T47D (cell line): ENCODE measurements at regions not wholly inside any gene's neighbourhood (a gene's known extent, or its start where the extent isn't known, plus 50 kb on each side); places are given as distances from the start of the nearest gene placed in this dataset.

Source experiments
- DNase-seq, 2 experiments: peaks; one replicate each; pipeline versions ENCODE4 v3.0.0 to v3.0.0-alpha.2; 2011 to 2012; ENCODE audit warnings: low read depth in 1 of 2, low spot score in 1 of 2
- JUND ChIP-seq: IDR thresholded peaks from 2 replicates; pipeline ENCODE4 v1.6.1; 2012; ENCODE audit warnings: low read depth
- in situ Hi-C: cut with HindIII; loops from 2 replicates; pipeline ENCODE4 v1.10.0; 2016; ENCODE audit warnings: low sequenced_read_pairs, low pct_unique_long_range_greater_than_20kb

DNA sequence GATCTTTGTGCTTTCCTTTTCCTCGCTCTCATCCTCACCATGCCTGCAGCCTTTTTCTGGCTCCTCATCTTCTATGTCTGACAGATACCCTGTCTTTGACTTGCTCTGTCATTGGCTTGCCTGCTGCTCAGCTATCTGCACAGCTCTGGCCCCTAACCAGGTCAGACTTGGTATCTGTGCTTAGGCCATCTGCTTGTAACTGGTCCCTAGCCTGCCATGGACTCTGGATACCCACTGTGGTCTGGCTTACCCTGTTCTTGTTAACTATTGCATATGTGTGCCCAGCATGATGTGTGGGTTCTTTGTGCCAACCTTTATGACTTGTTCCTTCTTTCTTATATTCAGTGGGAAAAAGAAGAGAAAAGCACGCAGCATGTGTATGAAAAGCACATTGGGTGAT is 109.7 kb upstream of the ROPN1 start:
- DNase-seq = no peak
- TF ChIP-seq JUND = no peak
- in situ Hi-C loops = no loop called here

GRCh38 chr3:124107104-124107890 is 115.4 kb upstream of the ROPN1 start:
- no peak for DNase-seq
- in situ Hi-C loops = no loop called here
- no peak for TF ChIP-seq JUND

GRCh38 chr3:124108446-124108845 is 116.5 kb upstream of the ROPN1 start:
- no peak for DNase-seq
- in situ Hi-C loops = no loop called here
- TF ChIP-seq JUND = no peak

DNA sequence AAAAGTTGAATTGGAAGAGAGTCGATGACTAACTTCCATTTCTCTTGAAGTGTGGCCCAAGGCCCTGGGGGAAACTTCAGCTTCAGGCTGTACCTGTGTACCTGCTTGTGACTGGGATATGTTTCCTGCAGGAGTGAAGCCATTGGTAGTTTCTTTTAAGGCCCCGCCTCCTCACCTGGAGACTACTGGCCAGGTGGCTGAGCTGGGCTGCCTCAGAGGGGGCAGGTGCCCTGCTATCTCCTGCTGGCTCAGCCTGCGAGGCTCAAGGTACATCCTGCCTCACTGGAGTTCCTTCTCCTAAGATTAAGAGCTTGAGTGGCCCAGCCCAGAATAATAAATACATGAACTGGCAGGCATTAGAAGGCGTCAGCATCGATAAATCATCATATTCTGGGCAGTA is 121.6 kb upstream of the ROPN1 start:
- no peak for DNase-seq
- in situ Hi-C loops = no loop called here
- TF ChIP-seq JUND = no peak

DNA sequence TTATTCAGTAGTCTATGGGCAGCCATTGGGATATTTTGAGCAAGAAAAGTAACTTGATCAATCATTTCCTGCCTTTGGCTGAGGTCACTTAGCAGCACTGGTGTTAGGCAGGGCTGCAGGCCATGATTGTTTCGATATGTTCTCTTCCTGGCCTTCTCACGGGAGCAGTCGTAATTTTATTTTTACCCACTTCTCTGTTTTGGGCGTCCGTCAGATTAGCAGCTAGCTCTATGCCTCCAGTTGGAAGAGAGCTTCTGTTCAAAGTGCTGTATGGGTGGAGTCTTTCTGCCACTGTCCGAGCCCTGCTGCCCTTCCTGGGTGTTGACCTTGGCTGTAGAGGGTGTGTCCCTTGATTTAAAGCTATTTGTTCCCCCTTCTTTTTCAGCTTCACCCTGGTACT is 123.4 kb upstream of the ROPN1 start:
- in situ Hi-C loops = no loop called here
- no peak for DNase-seq
- no peak for TF ChIP-seq JUND

- no peak for TF ChIP-seq JUND
- no peak for DNase-seq
- in situ Hi-C loops = no loop called here
Measured at GRCh38 chr3:124115956-124116355, 124.0 kb upstream of the ROPN1 start.

- in situ Hi-C loops = no loop called here
- no peak for TF ChIP-seq JUND
- no peak for DNase-seq
Measured at GRCh38 chr3:124116906-124117305, 125.0 kb upstream of the ROPN1 start.

DNA sequence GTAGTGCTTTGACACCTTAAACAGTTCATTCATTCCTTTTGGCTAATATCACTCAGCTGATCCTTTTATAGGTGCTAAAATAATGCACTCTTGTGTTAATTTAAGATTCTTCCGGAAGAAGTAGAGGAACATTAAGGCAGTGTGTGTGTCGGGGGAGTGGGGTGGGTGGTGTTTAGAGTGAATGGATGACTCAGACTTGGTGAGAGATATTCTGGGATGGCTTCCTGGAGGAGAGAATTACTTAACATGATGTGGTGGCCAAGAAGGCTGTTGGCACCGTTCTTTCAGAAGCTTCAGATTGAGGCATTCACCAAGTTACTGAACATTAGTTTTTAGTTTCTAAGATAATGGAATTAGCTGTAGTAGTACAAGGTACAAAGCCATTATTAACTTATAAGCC is 125.6 kb upstream of the ROPN1 start:
- TF ChIP-seq JUND = no peak
- in situ Hi-C loops = no loop called here
- no peak for DNase-seq

- in situ Hi-C loops = no loop called here
- TF ChIP-seq JUND = no peak
- DNase-seq = no peak
Measured at GRCh38 chr3:124118397-124118796, 126.5 kb upstream of the ROPN1 start.

- in situ Hi-C loops = no loop called here
- TF ChIP-seq JUND = no peak
- no peak for DNase-seq
Measured at GRCh38 chr3:124119056-124119716, 127.3 kb upstream of the ROPN1 start.

GRCh38 chr3:124121379-124122312 is 129.7 kb upstream of the ROPN1 start:
- no peak for TF ChIP-seq JUND
- DNase-seq = no peak
- in situ Hi-C loops = no loop called here

GRCh38 chr3:124125315-124125714 is 133.4 kb upstream of the ROPN1 start:
- no peak for DNase-seq
- in situ Hi-C loops = no loop called here
- TF ChIP-seq JUND = no peak
